Activated T-cell treated with anti-CD3 and anti-CD28 coated beads for 4 hours (primary cell): ENCODE measurements at regions not wholly inside any gene's neighbourhood (a gene's known extent, or its start where the extent isn't known, plus 50 kb on each side); places are given as distances from the start of the nearest gene placed in this dataset.

ENCODE experiments used
- DNase-seq: peaks from one replicate; pipeline ENCODE4 v3.0.0-alpha.2; 2020

- DNase-seq: no peak
These were observed 239.3 kb downstream of the KCTD12 start for GRCh38 chr13:76646946-76647345.

- no peak for DNase-seq
These were observed 240.6 kb downstream of the KCTD12 start for GRCh38 chr13:76645632-76646031.

GRCh38 chr13:76644906-76645305 lies 241.3 kb downstream of the KCTD12 start:
- DNase-seq: no peak

- no peak for DNase-seq
These were observed 242.6 kb downstream of the KCTD12 start for GRCh38 chr13:76643596-76643995.

GRCh38 chr13:76641056-76641455 lies 245.1 kb downstream of the KCTD12 start:
- DNase-seq: no peak

- DNase-seq: no peak
These were observed 247.3 kb downstream of the KCTD12 start for GRCh38 chr13:76638882-76639281.

GRCh38 chr13:76638181-76638580 lies 248.0 kb downstream of the KCTD12 start:
- DNase-seq: no peak

GRCh38 chr13:76637641-76638141 lies 248.5 kb downstream of the KCTD12 start:
- DNase-seq: no peak

- DNase-seq: no peak
These were observed 249.4 kb downstream of the KCTD12 start for GRCh38 chr13:76636829-76637228.

- DNase-seq: no peak
These were observed 250.7 kb downstream of the KCTD12 start for GRCh38 chr13:76635232-76636230.

GRCh38 chr13:76634431-76635191 lies 251.6 kb downstream of the KCTD12 start:
- no peak for DNase-seq

- no peak for DNase-seq
These were observed 253.7 kb downstream of the KCTD12 start for GRCh38 chr13:76632401-76633044.

GRCh38 chr13:76630629-76631230 lies 255.5 kb downstream of the KCTD12 start:
- DNase-seq: no peak

GRCh38 chr13:76622315-76623040 lies 263.7 kb downstream of the KCTD12 start:
- DNase-seq: no peak

- no peak for DNase-seq
These were observed 264.5 kb downstream of the KCTD12 start for GRCh38 chr13:76621705-76622104.

- DNase-seq: no peak
These were observed 266.2 kb downstream of the KCTD12 start for GRCh38 chr13:76620036-76620435.

- DNase-seq: no peak
These were observed 266.6 kb downstream of the KCTD12 start for GRCh38 chr13:76619631-76620030.

GRCh38 chr13:76610819-76611415 lies 275.3 kb downstream of the KCTD12 start:
- no peak for DNase-seq

GRCh38 chr13:76609643-76610042 lies 276.6 kb downstream of the KCTD12 start:
- DNase-seq: no peak

- no peak for DNase-seq
These were observed 278.3 kb downstream of the KCTD12 start for GRCh38 chr13:76607866-76608265.

- DNase-seq: no peak
These were observed 286.1 kb downstream of the KCTD12 start for GRCh38 chr13:76600081-76600480.

- no peak for DNase-seq
These were observed 288.3 kb downstream of the KCTD12 start for GRCh38 chr13:76597868-76598267.
